Upper lobe of right lung (tissue), 1 donor: ENCODE measurements at regions not wholly inside any gene's neighbourhood (a gene's known extent, or its start where the extent isn't known, plus 50 kb on each side); places are given as distances from the start of the nearest gene placed in this dataset.
A peak's percentile ranks its signal among the peaks of the same experiment; 100 is the strongest.

Experiments
- ATAC-seq: fragments of 200-7000 bp; cut with Tn5 transposase; one replicate; pipeline ENCODE4 v1.9.1; 2020; ENCODE audit warnings: mild to moderate bottlenecking, moderate library complexity
- DNase-seq: peaks from one replicate; pipeline ENCODE4 v3.0.0-alpha.2; 2020
- H3K27ac ChIP-seq: fragments of 200-600 bp; one replicate; pipeline ENCODE4 v1.8.0; 2022
- H3K27me3 ChIP-seq: fragments of 200-600 bp; one replicate; pipeline ENCODE4 v1.8.0; 2022; ENCODE audit warnings: mild to moderate bottlenecking
- H3K36me3 ChIP-seq: fragments of 200-600 bp; one replicate; pipeline ENCODE4 v1.8.0; 2022
- H3K4me1 ChIP-seq: fragments of 200-600 bp; one replicate; pipeline ENCODE4 v1.8.0; 2022
- H3K4me3 ChIP-seq: fragments of 200-600 bp; one replicate; pipeline ENCODE4 v1.8.0; 2022; ENCODE audit warnings: mild to moderate bottlenecking
- H3K9me3 ChIP-seq: fragments of 200-600 bp; one replicate; pipeline ENCODE4 v1.8.0; 2022
- intact Hi-C: fragments of 100-400 bp; cut with DNase I; formaldehyde crosslinking; loops from one replicate; pipeline ENCODE4 v1.11.0; 2022
- TF ChIP-seq, protein P1 (sequence below): fragments of 200-600 bp; IDR thresholded peaks from one replicate; pipeline ENCODE4 v1.8.0; 2022; ENCODE audit warnings: antibody characterized with exemption
- donor health status: DM: no; HTN: yes; CAD: no; lungs with severe emphysema.

DNA sequence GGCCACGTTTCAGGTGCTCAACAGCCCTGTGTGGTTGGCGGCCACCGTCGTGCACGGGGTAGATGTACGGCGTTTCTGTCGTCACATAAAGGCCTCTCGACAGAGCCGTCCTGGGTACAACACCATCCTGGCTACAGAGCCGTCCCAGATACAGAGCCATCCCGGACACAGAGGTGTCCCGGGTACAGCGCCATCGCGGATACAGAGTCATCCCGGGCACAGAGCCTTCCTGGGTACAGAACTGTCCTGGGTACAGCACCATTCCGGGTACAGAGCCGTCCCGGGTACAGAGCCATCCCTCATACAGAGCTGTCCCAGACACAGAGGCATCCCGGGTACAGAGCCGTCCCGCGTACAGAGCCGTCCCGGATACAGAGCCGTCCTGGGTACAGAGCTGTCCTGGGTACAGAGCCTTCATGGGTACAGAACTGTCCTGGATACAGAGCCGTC lies 222.7 kb upstream of the SOX1 start:
- Histone ChIP-seq H3K4me3 (no peak overlapping the region), H3K27me3 (peaks cover 14% of the 10 kb centered on the region), H3K36me3 (no peaks in the 10 kb centered on the region), H3K9me3 (no peaks in the 10 kb centered on the region), H3K27ac (no peak overlapping the region), H3K4me1 (no peaks in the 10 kb centered on the region)
- TF ChIP-seq, protein P1, sequence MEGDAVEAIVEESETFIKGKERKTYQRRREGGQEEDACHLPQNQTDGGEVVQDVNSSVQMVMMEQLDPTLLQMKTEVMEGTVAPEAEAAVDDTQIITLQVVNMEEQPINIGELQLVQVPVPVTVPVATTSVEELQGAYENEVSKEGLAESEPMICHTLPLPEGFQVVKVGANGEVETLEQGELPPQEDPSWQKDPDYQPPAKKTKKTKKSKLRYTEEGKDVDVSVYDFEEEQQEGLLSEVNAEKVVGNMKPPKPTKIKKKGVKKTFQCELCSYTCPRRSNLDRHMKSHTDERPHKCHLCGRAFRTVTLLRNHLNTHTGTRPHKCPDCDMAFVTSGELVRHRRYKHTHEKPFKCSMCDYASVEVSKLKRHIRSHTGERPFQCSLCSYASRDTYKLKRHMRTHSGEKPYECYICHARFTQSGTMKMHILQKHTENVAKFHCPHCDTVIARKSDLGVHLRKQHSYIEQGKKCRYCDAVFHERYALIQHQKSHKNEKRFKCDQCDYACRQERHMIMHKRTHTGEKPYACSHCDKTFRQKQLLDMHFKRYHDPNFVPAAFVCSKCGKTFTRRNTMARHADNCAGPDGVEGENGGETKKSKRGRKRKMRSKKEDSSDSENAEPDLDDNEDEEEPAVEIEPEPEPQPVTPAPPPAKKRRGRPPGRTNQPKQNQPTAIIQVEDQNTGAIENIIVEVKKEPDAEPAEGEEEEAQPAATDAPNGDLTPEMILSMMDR: no peak
- ATAC-seq: peak; percentile 45
- intact Hi-C loops: no loop called here
- no peak for DNase-seq

DNA sequence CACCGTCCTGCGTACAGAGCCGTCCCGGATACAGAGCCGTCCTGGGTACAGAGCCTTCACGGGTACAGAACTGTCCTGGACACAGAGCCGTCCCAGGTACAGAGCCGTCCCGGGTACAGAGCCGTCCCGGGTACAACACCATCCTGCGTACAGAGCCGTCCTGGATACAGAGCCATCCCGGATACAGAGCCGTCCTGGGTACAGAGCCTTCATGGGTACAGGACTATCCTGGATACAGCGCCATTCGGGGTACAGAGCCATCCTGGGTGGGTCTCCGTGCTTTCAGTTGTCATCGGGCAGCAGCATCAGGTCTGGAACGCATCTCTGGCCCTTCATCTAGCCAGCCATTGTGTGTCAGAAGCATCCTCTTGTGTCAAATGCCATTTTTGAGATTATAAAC lies 222.3 kb upstream of the SOX1 start:
- H3K4me3 ChIP-seq: no peak overlapping the region
- DNase-seq (no peak), ATAC-seq (peak; percentile 39)
- TF ChIP-seq, protein P1: no peak
- intact Hi-C loops: no loop called here
- H3K27me3 ChIP-seq: peaks cover 17% of the 10 kb centered on the region
- H3K27ac ChIP-seq: no peak overlapping the region
- H3K4me1 ChIP-seq: no peaks in the 10 kb centered on the region
- H3K36me3 ChIP-seq: no peaks in the 10 kb centered on the region
- no peaks in the 10 kb centered on the region for H3K9me3 ChIP-seq

DNA sequence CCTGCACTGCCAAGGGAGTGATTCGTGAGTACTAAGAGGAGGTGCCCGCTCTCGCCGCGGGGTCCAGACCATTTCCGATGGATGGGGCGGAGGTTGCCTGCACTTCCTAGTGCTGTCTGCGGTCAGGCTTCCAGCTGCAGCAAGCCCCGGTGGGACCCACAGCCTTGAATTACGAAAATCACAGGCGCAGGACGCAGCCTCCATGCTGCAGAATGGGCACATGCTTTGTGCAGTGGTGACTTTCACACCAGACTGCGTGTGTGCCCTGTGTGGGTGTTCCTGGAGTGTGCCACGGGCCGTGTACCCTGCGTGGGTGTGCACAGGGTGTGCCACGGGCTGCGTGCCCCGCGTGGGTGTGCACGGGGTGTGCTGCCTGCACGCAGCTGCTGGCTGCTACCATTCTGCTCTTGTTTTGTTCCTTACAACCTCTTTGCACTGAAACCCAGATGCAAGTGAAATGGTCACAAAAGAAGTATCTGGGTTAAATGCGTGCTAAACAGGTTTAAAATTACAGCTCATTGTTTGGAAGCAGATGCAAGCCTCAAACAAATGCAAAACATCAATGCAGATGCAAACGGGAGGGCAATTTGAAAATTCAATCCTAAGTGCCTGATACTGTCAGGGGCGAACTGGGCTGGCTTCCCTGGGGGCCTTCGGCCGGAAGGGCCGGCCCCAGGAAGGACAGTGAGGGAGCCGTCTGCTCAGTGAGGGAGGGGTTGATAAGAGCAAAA lies 221.2 kb upstream of the SOX1 start:
- ATAC-seq: peak; percentile 50
- Histone ChIP-seq H3K9me3 (no peaks in the 10 kb centered on the region), H3K27ac (no peak overlapping the region), H3K4me1 (no peaks in the 10 kb centered on the region), H3K27me3 (peaks cover 28% of the 10 kb centered on the region), H3K4me3 (no peak overlapping the region), H3K36me3 (no peaks in the 10 kb centered on the region)
- intact Hi-C loops: no loop called here
- DNase-seq: no peak
- TF ChIP-seq, protein P1: no peak

DNA sequence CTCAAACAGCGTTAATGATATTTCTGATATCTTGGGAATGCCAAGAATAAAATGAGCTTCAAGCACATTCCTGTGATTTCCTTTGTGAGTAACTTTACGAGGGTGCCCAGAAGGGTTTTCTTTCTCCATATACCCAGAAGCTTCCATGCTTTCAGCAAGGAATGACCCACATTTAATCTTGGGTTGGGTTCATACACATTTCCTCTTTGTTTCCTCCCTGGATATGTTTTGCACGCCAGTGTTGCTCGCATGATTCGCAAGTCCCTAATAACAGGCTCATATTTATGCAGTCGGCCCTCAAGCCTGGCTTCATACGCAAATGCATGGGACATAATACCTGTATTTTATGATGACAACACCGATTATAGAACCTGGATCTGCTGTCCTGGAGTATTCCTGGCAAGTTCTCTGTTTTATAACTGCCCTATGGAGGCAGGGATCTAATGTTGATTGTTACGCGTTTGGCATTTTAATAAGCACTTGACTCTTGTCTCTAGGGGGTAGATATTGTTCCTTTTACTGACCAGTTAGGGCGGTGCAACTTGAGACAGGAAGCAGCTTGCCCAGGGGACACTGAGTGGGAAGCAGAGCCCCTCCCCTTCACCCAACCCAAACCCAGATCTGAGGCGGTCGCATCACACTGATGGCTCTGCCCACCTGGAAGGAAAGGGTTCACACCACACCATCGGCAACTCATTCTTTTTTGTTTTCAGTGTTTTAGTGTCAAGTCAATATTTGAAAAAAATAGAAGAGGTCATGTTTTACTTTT lies 220.4 kb upstream of the SOX1 start:
- Histone ChIP-seq H3K9me3 (no peaks in the 10 kb centered on the region), H3K27me3 (peaks cover 29% of the 10 kb centered on the region), H3K36me3 (no peaks in the 10 kb centered on the region), H3K27ac (no peak overlapping the region), H3K4me1 (no peaks in the 10 kb centered on the region), H3K4me3 (no peak overlapping the region)
- TF ChIP-seq, protein P1: no peak
- intact Hi-C loops: no loop called here
- DNase-seq (no peak), ATAC-seq (no peak)

DNA sequence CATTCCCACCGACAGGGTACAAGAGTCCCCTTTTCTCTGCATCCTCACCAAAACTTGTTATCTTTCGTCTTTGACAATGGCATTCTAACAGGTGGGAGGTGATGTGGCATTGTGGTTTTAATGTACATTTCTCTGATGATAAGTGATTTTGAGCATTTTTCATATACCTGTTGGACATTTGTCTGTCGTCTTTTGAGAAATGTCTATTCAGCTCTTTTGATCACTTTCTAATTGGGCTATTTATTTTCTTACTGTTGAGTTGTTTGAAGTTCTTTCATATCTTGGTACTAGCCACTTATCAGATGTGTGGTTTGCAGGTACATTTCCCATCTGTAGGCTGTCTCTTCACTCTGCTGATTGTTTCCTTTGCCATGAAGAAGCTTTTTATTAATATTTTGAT lies 219.0 kb upstream of the SOX1 start:
- Histone ChIP-seq H3K36me3 (no peaks in the 10 kb centered on the region), H3K27ac (no peak overlapping the region), H3K9me3 (no peaks in the 10 kb centered on the region), H3K4me3 (no peak overlapping the region), H3K27me3 (peaks cover 29% of the 10 kb centered on the region), H3K4me1 (no peaks in the 10 kb centered on the region)
- TF ChIP-seq, protein P1: no peak
- intact Hi-C loops: no loop called here
- DNase-seq (no peak), ATAC-seq (no peak)
